HG02840 (cell line): ENCODE measurements at regions not wholly inside any gene's neighbourhood (a gene's known extent, or its start where the extent isn't known, plus 50 kb on each side); places are given as distances from the start of the nearest gene placed in this dataset.
"Not testable (repeated sequence)": the region's sequence is repeated elsewhere in the genome, so short reads cannot be mapped to it uniquely, and the experiment has no call there.

Experiments used
- ATAC-seq: cut with Tn5 transposase; IDR thresholded peaks from one replicate; pipeline ENCODE4 v1.9.1; 2021; ENCODE audit warnings: mild to moderate bottlenecking, moderate library complexity, moderate number of reproducible peaks; ENCODE audit not compliant: unreplicated experiment, low FRiP score

DNA sequence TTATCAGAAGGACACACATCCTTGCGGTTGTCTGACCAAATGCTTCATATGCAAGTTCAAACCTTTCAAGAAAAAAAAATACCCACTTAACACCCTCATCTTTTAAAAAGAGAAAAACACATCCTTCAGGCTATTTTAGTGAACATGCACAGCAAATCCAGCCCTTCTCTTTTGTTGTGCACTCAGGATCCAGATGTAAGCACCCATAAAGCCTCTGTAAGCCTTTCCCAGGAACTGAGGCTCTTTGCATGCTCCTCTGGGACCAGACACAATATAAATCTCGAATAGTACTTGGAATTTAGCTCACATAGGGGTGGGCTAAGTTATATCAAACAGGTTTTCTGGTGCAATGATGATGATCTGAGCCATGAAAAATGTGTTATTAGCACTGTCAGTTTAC lies 308.8 kb upstream of the FAM98A start:
- ATAC-seq = no peak

DNA sequence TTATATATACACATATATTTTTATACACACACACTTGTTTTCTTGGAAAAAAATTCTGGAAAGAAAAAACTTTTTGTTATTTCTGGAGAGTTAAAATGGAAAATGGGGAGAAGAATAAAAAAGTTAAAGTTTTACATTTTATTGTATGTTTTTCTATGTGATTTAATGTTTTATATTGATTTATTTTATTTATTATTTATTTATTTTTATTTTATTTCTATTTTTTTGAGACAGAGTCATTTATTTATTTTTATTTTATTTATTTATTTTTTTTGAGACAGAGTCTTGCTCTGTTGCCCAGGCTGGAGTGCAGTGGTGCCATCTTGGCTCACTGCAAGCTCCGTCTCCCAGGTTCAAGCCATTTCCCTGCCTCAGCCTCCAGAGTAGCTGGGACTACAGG lies 307.0 kb upstream of the FAM98A start:
- not testable (repeated sequence) for ATAC-seq

DNA sequence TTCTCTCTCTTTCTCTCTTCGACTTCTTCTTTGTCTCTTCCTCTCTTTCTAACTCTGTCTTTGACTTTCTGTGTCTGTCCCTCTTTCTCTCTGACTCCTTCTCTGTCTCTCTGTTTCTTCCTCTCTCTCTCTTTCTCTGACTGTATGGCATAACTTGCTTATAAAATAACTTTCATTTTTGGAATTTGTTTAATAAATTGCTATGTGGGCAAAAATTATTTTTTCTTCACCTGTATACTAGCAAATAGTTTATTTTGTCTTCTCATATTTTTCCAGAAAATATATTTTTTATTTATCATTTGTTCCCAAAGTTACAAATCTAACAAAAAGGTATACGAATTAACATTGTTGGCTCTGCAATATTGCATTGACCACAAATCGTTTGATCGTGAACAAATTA lies 305.7 kb upstream of the FAM98A start:
- ATAC-seq = no peak

DNA sequence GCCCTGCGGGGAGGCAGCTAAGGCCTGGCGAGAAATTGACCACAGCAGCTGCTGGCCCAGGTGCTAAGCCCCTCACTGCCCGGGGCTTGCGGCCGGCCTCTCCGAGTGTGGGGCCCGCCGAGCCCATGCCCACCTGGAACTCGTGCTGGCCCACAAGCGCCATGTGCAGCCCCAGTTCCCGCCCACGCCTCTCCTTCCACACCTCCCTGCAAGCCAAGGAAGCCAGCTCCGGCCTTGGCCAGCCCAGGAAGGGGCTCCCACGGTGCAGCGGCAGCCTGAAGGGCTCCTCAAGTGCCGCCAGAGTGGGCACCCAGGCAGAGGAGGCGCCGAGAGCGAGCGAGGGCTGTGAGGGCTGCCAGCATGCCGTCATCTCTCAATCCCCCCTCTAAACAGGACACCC lies 304.6 kb upstream of the FAM98A start:
- ATAC-seq = no peak

DNA sequence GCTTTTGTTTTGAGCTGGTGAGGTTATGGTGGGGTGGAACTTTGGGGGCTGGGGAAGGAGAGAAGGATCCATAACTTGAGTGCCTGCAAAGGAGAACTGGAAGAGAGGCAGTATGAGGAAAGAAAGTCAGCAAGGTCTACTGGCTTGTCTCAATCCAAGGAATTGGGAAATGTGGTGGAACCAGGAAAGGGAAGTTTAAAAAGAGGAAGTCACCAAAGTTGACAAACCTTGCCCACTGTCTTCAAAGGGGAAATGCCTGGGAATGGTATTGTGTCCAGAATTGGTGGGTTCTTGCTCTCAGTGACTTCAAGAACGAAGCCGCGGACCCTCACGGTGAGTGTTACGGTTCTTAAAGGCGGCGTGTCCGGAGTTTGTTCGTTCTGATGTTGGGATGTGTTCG lies 304.1 kb upstream of the FAM98A start:
- ATAC-seq = no peak

DNA sequence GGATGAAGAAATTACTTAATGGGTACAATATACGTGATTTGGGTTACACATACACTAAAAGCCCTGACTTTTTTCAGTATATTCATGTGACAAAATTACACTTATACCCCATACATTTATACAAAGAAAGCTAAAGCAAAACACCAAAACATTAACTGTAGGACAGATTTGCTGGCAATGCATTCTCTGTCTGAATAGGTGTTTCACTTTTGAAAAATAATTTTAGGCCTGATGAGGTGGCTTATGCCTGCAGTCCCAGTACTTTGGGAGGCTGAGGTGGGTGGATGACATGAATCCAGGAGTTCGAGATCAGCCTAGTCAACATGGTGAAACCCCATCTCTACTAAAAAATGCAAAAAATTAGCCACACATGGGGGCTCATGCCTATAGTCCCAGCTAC lies 301.5 kb upstream of the FAM98A start:
- no peak for ATAC-seq

DNA sequence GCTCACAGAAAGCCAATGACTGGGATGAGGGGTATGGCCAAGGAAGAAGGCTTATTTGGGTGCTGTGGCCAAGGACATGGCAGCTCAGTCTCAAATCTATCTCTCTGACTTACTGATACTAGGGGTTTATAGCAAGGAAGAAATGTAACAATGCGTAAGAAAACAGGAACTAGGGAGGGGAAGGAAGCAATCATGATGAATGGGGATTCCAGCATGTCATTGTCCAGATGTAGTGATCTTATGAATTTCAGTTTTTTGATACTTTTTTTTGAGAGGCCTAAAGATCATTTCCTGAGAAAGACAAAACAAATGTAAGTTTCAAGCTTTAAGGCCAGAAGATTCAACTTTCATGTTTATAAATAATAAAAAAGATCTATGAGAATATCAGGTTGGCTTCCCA lies 298.6 kb upstream of the FAM98A start:
- ATAC-seq = no peak

DNA sequence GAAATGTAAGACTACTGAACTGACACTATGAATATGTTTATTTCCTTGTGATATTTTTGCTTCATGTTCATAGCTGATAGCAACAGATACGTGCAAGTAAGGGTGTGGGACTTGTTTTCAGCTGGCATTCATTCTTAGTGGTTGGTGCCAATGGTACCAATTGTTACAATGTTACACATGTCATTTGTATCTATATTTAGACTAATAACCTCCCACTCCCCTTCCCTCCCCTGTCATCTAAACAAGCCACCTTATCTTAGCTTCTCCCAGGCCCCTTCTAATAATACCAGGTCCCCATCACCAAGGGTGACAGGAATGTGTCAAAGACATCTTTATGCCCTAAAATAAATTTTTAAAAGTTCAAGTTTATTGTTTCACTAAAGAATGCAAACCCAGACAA lies 294.7 kb upstream of the FAM98A start:
- ATAC-seq = no peak

DNA sequence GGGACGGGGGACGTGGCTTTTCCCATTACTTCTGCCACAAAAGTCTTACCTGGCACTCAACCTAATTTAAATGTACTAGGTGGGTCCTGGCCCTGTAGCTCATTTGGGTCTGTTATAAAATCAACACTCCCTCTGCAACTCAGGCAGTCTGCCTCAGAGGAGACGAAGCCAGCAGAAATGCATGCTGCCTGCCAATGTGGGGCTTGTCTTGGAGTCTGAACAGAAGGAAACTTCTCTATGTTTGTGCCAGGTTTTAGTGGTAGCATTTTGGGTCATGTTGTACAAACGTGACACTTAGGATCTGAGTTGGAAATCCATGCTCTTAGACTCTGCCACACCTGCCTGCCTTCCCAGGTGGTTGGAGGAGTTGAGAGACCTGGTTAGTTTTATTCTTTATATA lies 292.5 kb upstream of the FAM98A start:
- ATAC-seq = no peak

DNA sequence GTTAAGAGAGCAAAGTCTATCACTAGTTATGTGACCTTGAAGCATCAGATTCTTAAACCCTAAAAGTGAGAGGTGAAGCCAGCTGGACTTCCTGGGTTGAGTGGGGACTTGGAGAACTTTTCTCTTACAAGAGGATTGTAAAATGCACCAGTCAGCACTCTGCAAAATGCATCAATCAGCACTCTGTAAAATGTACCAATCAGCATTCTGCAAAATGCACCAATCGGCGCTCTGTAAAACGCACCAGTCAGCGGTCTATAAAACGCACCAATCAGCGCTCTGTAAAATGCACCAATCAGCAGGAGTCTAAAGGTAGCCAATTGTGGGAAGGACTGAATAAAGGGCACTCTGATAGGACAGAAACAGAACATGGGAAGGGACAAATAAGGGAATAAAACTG lies 291.6 kb upstream of the FAM98A start:
- ATAC-seq = no peak

DNA sequence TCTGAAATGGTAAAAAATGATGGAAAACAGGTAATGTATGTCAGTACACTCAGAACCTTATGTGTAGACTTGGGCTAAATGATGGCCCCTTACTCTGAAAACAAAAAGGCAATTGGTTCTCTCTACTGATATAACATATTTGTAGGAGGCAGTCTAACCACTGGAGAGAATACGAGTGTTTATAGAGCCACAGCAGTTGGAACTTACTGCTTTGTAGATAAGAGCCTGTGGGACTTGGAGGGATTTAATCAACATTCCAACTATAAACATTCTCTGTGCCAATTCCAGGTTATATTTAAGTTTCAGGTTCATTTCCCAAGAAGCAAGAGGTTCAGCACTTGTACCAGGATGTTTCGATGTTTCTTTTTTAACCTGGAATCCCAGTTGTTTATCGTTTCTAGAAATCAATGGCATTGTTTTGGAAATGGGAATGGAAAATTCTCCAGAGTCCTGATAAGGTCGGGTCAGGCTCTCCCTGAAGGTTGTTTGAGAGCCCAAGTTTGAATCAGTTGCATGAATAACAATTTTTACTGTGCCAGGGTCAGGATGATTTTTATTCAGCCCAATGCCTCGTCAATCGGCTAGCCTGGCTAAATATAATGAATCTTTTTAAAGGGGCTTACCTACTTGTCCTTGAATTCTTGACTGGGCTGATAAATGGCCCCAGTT lies 278.4 kb upstream of the FAM98A start:
- ATAC-seq = no peak

DNA sequence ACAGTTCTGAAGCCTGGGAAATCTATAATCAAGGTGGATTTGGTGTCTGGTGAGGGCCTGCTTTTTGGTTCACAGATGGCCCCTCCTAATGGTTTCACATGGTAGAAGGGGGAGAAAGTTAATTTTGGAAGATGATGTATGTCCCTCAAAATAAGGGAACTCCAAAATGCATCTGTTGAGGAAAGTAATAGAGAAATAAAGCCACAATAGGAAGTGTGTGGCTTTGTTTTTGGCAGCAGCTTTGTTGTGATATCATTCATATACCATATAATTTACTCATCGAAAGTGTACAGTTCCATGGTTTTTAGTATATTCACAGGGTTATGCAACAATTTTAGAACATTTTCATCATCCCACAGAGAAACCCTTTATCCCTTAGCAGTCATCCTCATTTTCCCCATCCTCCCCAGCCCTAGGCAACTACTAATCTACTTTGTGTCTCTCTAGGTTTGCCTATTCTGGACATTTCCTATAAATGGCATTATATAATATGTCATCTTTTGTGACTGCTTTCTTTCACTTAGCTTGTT lies 274.0 kb upstream of the FAM98A start:
- no peak for ATAC-seq

DNA sequence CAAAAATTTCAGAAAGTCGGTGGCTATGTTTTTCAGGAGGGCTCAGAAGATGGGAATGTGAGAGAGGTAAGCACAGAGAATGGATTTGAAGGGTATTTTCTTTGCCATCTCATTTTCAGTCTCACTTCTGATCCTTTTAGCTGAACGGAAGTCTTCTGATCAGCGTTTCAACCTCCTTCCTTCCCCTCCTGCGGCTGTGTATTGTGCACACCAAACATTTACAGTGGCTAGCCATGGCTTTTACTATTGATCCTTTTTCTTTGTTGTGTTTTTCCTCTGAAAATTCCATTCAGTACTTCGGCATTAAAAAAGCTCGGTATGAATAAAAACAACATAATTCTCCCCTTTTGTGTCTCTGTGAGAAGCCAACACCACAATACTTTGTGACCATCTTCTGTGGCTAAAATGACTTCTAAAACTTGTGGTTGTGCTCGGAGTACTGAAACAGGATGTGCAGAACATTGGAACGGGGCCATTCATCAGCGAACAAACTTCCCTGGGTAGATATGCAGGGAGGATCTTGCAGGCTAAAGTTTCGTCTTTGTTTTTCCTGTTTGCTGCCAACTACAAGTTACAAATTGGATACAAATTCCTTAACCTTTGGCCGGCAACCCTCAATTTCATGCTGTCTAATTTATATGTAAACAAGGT lies 260.8 kb upstream of the FAM98A start:
- no peak for ATAC-seq

DNA sequence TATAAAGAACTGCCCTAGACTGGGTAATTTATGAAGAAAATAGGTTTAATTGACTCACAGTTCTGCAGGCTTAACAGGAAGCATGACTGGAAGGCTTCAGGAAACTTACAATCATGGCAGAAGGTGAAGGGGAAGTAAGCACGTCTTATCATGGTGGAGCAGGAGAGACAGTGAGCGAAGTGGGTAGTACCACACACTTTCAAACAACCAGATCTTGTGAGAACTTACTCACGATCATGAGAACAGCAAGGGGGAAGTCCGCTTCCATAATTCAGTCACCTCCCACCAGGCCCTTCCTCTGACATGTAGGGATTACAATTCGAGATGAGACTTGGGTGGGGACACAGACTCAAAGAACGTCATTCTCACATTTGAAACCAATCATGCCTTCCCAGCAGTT lies 260.1 kb upstream of the FAM98A start:
- ATAC-seq = no peak

DNA sequence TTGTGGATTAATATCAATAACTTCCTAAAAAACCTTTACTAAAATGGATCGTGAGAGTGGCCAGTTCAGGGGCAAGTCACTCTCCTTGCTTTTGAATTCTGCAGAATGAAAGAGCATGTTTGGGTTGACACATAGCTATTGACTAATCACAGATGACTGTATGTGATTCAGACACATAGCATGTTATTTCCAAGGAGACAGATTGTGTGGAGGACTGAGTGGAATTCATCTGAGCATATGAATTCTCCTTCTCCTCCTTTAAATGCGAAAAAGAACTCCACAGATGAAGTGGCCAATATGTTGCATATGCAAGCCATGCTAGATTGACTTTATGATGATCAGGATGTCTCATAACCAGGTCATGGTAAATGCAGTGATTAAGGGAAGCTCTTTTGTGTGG lies 249.4 kb upstream of the FAM98A start:
- ATAC-seq = no peak

DNA sequence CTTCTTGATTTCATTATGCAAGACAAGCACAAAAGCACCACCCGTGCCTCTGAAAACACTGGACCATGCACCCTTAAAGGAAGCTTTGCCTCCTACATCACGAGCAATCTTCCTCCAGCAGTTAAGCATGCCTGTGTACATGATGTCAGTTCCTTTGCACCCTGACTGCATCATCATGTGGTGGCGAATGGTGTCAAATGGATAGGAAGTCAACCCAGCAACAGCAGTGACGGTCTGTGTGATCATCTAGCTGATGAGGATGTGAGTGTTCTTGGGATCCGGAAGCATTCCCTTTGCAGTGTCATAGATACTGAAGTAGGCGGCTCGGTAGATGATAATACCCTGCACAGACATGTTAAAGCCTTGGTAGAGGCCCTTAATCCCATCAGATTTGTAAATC lies 240.7 kb upstream of the FAM98A start:
- ATAC-seq = no peak

DNA sequence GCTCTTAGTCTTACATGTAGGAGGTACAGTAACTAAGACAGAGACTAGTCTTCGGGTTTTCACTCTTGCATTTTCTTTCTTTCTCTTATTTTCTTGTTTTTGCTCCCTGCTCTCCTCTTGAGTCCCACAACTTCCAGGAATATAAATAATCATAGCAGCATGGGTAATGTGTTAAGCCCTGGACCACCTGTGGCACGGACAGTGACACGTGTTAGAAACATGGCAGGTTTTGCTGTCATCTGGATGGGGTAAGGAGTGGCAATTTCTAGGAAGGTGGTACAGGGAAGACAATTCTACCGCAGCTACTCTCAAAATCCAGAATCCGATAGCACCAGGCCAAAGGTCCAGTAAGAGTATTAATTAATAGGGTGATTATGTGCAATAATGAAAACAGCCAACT lies 237.5 kb upstream of the FAM98A start:
- ATAC-seq = no peak

DNA sequence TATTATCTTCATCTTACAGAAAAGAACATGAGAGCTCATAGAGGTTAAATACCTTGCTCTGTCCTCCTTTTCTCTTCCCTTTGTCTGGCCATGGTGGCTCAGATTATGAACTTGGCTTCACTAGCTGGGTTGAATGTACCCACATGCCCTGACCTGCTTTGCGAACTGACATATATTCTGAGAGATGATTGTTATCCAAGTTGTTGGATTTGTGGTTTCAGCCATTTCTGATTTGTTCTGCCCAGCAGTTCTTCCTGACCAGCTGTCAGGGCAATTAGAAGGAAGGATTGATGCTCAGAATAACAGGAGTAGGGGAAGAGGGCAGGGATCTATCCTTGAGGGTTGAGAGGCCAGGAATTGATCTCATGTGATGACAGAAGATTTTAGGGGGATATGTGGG lies 236.8 kb upstream of the FAM98A start:
- no peak for ATAC-seq

DNA sequence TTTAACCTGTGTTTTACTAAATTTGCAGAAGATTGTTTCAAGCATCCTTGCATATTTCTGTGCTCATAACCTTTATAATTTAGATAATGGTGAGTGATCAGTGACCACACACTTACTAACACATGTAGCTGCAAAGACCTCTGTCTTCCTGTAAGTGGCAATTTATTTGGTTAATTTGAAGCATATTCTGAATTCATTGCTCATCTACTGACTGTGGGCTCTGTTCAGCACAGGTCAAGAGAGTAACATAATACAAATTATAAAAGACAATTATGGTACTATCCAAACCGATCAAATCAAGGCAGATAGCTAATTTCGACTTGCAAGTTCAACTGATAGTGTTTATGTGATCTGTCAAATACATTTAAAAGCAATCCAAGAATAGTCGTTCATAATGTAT lies 223.9 kb upstream of the FAM98A start:
- ATAC-seq = no peak

DNA sequence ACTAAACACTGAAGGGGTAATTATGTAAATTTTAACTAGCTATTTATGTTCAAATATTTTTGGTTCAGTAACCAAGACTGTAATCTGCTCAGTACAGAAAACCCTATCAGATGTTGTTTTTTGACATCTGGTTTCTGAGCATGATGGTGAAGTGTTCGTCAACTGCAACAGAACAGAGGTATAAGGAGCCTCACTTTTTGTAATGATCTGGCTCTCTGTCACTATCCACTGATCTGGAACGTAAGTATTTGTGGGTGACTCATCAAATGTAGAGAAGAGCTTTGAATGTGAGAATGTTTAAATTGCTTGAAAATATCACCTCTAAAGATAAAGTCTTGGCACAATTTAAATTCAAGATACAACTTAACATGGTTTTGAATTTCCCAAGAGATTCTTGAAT lies 213.6 kb upstream of the FAM98A start:
- no peak for ATAC-seq

DNA sequence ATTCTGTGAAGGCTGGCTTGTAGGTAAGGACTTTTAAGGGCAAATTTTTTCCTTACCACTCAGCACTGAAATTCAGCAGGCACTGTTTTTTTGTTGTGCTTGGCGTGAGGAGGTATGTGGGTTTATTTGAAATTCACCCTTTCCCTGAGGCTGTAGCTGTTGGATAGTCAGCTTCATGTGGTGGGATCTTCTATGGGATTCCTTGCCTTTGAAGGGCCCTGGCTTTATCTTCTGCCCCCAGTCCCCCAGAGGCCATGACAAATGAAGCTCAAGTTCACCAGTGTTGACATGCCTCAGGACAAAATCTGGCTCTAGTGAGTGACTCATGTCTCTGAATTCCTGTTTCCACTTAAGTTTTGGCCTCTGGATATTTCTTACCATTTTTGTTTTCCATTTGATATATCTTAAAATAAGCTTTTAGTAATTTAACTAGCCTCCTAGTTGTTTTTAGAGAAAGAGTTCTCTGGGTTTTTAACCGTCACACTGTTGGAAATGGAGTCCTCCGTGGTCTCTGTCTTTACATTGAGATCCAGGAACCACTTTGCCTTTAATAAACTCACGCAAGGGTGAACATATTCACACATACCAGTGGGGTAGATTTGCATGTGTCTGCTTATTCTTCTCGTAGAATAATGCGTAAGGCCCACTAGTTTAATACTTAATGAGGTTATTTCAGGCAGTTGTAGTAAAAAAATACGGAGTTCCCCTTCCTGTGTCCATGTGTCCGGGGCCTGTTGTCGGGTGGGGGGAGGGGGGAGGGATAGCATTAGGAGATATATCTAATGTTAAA lies 211.1 kb upstream of the FAM98A start:
- ATAC-seq = no peak

DNA sequence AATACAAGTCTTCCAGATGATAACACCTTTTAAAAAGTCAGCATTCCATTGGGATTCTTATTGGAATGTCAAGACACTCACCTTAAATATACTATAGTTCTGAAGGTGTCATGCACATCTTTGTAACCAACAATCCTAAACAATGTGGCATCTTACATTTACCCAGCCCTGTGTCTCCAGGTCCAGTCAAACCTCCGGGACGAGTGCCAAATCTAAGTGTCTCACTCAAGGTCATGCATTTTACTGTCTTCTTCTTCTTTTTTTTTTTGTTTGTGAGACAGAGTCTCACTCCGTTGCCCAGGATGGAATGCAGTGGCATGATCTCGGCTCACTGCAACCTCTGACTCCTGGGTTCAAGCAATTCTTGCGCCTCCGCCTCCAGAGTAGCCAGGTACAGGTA lies 206.9 kb upstream of the FAM98A start:
- no peak for ATAC-seq
